Peyer's patch (tissue), 4 donors: ENCODE measurements at regions not wholly inside any gene's neighbourhood (a gene's known extent, or its start where the extent isn't known, plus 50 kb on each side); places are given as distances from the start of the nearest gene placed in this dataset.

ENCODE experiments used
- CTCF ChIP-seq, 6 experiments: fragments of 450-650 bp in 4 of 6; fragments of 200-600 bp in 2 of 6; sonication (generic) in 1 of 6; IDR thresholded peaks; one replicate each; pipeline ENCODE4 v1.5.1; 2017 to 2019; ENCODE audit warnings: antibody characterized with exemption in 6 of 6, mild to moderate bottlenecking in 3 of 6, moderate library complexity in 1 of 6
- POLR2A ChIP-seq, 2 donors: fragments of 450-650 bp; IDR thresholded peaks; one replicate each; pipeline ENCODE4 v1.5.1; 2017; ENCODE audit warnings: antibody characterized with exemption in 2 of 2, mild to moderate bottlenecking in 2 of 2, moderate library complexity in 2 of 2

GRCh38 chr21:36545776-36546511 is 66.0 kb upstream of the CLDN14 start:
- no peak for TF ChIP-seq CTCF (IDR thresholded peaks at IDR 0.05)
- no peak for TF ChIP-seq POLR2A (IDR thresholded peaks at IDR 0.05)
